GM12875 (cell line): ENCODE measurements at regions not wholly inside any gene's neighbourhood (a gene's known extent, or its start where the extent isn't known, plus 50 kb on each side); places are given as distances from the start of the nearest gene placed in this dataset.

Source experiments
- H3K4me3 ChIP-seq: one replicate; pipeline ENCODE4 v1.5.1; 2011; ENCODE audit warnings: low read depth, low read length, control low read depth
- TF ChIP-seq, protein P1 (sequence below): IDR thresholded peaks from 2 replicates; pipeline ENCODE4 v1.5.1; 2011; ENCODE audit warnings: low read depth, mild to moderate bottlenecking, control low read depth, inconsistent platforms, low read length, moderate library complexity, borderline replicate concordance; ENCODE audit not compliant: insufficient read depth

DNA sequence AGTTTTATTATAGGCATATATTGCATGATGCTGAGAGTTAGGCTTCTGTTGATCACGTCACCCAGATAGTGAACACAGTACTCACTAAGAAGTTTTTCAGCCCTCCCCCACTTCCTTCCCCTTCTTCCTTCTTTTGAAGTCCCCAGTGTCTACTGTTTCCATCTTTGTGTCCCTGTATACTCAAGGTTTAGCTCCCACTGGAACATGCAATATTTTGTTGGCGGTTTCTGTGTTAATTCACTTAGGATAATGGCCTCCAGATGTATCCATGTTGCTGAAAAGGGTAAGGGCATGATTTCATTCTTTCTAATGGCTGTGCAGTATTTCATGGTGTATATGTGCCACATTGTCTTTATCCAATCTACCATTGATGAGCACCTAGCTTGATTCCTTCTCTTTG, 764.3 kb downstream of the MTRR start:
- no peak overlapping the region for H3K4me3 ChIP-seq
- TF ChIP-seq, protein P1, sequence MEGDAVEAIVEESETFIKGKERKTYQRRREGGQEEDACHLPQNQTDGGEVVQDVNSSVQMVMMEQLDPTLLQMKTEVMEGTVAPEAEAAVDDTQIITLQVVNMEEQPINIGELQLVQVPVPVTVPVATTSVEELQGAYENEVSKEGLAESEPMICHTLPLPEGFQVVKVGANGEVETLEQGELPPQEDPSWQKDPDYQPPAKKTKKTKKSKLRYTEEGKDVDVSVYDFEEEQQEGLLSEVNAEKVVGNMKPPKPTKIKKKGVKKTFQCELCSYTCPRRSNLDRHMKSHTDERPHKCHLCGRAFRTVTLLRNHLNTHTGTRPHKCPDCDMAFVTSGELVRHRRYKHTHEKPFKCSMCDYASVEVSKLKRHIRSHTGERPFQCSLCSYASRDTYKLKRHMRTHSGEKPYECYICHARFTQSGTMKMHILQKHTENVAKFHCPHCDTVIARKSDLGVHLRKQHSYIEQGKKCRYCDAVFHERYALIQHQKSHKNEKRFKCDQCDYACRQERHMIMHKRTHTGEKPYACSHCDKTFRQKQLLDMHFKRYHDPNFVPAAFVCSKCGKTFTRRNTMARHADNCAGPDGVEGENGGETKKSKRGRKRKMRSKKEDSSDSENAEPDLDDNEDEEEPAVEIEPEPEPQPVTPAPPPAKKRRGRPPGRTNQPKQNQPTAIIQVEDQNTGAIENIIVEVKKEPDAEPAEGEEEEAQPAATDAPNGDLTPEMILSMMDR, result no peak

DNA sequence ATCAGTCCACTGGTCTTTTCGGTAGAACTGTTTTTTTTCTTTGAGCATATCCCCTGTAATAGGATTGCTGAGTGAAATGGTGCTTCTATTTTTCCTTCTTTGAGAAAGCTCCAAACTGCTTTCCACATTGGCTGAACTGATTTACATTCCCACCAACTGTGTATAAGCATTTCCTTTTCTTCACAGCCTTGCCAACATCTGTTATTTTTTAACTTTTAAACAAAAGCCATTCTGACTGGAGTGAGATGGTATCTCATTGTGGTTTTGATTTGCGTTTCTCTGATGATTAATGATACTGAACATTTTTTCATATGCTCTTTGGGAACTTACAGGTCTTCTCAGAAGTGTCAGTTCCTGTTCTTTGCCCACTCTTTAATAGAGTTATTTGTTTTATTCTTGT, 764.7 kb downstream of the MTRR start:
- no peak overlapping the region for H3K4me3 ChIP-seq
- TF ChIP-seq, protein P1, result no peak

DNA sequence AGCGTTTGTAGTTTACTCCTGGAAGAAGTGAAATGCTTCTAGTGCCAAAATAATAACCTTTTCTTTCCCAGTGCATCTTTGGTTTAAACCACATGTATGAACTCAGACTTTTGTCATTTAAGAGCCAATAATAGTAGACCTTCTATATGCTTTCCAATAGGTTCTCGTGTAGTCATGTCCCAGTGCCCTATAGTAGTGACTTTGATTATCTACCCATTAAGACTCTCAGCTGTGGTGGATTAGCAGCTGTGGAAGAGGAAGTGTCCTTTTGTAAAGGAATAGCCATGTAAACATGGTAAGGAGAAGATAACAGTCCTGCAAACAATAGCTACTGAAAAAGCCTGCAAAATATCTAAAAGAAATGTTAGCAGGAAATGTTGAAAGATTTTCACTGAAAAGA, 765.3 kb downstream of the MTRR start:
- TF ChIP-seq, protein P1, result no peak
- H3K4me3 ChIP-seq, result no peak overlapping the region

DNA sequence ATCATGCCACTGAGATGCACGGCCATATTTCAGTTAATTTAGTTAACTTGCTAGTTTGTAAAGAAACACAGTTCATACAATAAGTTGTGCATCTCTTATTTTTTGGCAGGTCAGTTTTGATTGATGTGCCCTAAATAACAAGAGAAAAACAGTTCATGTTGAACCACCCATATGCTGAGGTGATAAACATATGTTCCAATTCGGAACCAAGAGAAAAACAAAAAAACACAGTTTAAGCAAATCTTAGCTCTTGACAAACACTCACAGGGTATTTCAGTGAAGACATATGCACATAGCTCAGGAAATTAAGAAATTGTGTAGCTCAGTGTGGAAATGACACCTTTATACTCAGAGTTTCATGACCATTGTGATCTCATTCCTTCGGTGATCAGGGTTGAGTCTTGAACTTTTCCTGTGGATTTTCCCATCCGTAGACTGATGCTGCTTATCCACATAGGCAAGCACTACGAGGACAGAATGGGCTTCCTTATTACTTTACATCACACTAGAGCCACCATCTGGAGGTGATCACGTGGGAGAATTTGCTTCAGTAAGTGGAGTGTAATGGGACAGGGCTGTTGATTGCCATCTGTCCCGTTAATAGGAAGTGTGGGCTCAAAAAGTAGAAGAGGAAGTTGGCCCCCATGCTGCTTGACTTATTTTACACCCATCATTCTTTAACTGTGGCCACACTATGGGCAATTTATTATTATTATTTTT, 773.0 kb downstream of the MTRR start:
- no peak overlapping the region for H3K4me3 ChIP-seq
- TF ChIP-seq, protein P1, result no peak

DNA sequence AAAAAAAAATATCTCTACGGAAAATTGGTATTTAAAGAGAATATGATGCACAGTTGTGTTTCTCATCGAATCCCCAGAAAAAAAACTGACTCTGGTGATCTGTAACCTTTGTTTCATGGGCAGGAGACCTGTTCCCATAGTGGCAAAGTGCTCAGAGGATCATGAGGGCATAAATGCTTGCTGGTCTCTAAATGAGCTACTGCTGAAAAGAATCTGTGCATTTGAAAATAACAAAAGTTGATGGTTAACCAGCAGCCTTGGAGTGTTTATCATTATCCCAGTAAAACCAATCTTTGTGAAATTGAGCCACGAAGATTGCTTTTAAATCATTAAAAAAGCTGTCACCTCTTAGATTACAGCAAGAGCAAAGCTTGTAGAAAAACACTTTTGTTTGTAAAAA, 775.4 kb downstream of the MTRR start:
- H3K4me3 ChIP-seq, result no peak overlapping the region
- TF ChIP-seq, protein P1, result no peak

DNA sequence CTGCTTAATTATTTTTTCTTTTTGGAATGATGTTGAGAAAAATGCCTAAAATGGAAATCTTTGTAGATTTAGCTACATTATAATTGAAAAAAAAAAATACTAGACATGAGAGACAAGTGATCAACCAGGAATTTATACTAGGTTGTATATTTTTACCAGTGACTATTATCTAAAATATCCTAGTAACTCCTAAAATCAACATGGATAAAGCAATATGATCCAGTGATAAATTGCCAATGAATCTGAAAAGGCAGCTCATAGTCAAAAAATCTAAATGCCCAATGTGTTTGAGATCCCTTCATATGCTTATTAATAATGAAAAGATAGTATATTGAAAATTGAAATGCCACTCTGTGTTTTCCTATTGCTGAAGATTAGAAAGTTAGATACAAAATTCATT, 778.2 kb downstream of the MTRR start:
- no peak overlapping the region for H3K4me3 ChIP-seq
- TF ChIP-seq, protein P1, result no peak

DNA sequence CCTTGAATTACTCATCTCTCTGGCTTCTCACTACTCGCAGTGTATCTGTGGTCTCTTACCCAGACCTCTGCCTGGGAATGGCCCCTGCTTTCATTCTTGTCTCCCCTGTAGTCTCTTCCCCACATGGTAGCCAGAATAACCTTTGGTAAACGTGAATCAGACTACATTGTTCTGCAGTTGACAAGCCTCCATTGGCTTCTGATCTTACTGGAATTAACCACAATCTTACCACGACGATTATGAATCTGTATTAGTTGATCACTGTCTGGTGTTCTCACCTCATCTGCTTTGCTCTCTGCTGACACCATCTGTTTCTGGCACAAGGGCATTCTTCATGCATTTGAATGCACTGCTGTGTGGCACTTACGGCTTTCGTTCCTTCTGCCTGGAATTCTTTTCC, 781.2 kb downstream of the MTRR start:
- TF ChIP-seq, protein P1, result no peak
- no peak overlapping the region for H3K4me3 ChIP-seq
